CD4-positive, alpha-beta T cell treated with Interferon alpha-2 for 1 hour (primary cell): ENCODE measurements at regions not wholly inside any gene's neighbourhood (a gene's known extent, or its start where the extent isn't known, plus 50 kb on each side); places are given as distances from the start of the nearest gene placed in this dataset.

ENCODE experiments used
- DNase-seq, 2 donors: peaks; one replicate each; pipeline ENCODE4 v3.0.0-alpha.2; 2020 to 2022

GRCh38 chr1:188237573-188238348 is 1409.0 kb downstream of the PLA2G4A start:
- no peak for DNase-seq

DNA sequence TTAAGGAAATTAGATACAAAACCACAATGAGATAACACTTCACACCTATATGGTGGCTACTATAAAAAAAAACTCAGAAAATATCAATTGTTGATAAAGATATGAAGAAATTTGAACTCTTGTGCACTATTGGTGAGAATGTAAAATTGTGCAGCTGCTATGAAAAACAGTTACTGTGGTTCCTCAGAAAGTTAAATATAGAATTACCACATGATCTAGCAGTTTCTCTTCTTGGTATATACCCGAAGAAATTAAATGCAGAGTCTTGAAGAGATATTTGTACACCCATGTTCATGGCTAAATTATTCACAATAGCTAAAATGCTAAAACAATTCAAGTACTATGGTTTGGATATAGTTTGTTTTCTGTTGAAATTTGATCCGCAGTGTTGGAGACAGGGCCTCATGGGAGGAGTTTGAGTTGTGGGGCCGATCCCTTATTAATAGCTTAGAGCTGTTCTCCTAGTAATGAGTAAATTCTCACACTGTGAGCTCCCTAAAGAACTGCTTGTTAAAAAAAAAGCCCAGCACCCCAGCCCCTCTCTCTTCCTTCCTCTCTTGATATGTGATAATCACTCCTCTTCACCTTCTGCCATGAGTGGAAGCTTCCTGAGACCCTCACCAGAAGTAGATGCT is 1412.1 kb downstream of the PLA2G4A start:
- DNase-seq, result no peak

- DNase-seq, result no peak
These were observed 1412.9 kb downstream of the PLA2G4A start for GRCh38 chr1:188241629-188242028.

- no peak for DNase-seq
These were observed 1414.7 kb downstream of the PLA2G4A start for GRCh38 chr1:188243456-188243855.

DNA sequence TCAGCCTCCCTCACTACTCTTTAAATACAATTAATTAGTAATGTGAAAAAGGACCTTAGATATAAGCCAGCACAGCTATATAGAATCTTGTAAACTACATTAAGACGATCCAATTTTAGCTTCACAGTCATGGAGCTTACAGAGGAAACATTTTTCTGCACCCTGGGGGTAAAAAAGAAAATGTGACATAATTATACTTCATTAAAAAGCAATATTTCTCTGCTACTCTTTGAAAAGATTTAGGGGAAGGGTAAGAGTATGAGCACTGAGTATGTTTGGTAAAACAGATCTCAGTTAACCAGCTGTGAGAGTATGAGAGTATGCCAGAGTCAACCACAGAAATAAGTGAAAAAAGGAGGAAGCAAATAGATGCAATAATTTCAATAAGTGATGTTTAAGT is 1415.9 kb downstream of the PLA2G4A start:
- DNase-seq, result no peak

- no peak for DNase-seq
These were observed 1418.5 kb downstream of the PLA2G4A start for GRCh38 chr1:188247255-188247654.

DNA sequence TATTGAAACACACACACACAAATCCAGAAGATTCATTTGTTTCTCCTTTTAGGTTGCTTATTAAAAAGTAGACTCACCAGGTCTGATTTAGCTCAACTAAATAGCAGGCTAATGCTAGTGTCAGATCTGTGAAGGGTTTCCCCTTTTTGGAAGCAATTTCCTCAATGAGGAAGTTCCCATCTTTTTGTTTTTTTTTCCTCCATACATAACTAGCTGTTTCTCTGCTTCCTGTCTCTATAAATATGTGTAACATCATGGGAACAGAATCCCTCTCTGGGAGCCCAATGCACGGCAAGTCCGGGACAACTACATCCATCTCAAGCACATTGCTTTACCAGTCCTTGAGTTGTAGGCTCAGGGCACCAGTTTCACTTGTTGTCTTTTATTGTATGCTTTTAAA is 1421.1 kb downstream of the PLA2G4A start:
- DNase-seq, result no peak

DNA sequence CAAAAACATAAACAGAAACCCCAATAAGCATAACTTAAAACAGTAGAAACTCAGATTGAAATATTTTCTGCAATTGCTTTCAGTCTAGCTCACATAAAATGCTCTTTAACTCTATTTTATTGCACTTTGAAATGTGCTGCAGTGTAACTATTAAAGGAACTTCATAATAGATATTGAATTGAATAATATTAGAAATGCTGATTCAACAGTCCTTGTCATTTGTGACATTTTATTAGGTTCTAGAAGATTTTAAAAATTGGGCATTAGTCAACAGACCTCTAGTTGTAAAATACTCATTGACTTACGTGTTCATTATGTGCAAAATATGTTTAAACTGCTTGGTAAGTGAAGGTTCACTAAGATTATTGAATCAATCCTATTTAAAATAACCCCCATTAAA is 1422.3 kb downstream of the PLA2G4A start:
- no peak for DNase-seq

DNA sequence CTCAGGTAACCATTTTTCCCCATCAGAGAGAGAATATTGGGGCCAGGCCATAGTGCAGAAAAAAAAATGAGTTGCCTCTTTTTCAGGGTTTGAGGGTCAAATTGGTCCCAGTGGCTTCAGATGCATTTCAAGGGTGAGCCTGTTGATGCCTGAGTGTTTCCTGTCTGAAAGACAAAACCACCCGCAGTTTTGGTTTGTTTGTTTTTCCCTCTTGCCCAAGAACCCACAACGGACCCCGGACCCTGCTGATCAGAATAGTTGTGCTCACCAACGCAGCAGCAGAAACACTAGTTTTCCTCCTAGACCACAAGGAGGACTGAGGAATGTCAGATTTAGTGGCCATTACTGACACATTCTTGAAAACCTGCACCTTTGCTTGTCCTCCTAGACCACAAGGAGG is 1433.1 kb downstream of the PLA2G4A start:
- no peak for DNase-seq

DNA sequence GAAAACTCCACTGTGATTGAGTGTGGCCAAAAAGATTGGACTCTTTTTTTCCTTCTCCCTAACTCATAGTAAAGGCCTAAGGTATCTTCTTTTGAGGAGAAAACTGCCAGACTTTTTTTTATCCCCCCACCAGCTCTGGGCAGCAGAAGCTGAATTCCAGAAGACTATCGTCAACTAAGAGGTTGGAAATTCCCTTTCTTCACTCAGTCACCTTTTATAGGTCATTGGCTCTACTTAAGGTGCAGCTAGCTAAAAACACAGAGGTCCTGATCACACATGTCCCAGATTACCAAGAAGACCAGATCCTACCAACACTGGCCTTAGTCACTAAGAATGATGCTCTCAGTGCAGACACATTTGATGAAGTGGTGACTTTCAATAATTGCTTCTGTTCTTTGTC is 1441.2 kb downstream of the PLA2G4A start:
- DNase-seq, result no peak

DNA sequence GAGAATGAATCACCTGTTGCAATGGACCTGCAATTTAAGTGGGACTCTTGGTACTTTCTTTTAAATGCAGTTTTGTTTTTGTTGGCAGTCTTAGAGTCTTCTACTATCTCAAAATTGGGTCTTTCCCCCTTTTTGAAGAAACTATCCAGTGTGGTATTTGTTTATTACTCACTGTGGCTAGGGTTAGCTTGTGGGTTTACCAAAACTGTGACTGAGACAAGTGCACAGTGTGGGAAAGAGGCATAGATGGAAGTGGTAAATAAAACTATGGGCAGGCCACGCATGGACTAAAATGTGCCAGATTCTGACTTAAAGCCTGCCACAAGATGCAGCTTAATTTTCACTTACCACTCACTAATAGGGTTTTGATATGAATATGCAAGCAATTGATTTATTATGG is 1441.7 kb downstream of the PLA2G4A start:
- DNase-seq, result no peak

GRCh38 chr1:188277771-188278170 is 1449.0 kb downstream of the PLA2G4A start:
- no peak for DNase-seq

GRCh38 chr1:188281921-188282320 is 1453.2 kb downstream of the PLA2G4A start:
- DNase-seq, result no peak

- no peak for DNase-seq
These were observed 1466.4 kb downstream of the PLA2G4A start for GRCh38 chr1:188295157-188295556.

GRCh38 chr1:188302746-188303145 is 1474.0 kb downstream of the PLA2G4A start:
- DNase-seq, result no peak

DNA sequence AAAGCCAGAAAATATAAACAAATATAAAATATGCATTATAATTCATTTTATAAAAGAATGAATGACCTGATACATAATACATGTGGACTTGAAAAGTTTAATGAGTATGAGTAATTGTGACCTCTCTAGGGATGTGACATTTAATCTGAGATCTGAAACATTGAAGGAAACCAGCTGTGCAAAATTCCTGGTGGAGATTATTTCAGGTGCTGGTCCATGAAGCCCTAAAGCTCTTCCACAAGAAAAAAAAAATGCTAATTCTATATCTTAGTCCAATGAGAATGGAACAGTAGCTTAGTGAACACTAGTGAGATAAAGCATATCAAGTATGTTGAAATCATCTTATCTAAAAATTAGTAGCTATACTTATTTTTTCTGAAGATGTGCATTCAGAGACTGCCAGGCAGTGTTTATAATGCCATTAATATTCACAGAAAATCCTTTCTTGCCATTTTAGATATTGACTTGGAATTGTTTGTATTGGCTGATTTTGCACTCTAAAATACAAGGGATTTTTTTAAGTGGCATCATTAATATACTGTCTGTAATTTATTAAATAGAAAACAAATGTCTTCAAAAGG is 1485.9 kb downstream of the PLA2G4A start:
- no peak for DNase-seq

GRCh38 chr1:188317894-188318293 is 1489.1 kb downstream of the PLA2G4A start:
- no peak for DNase-seq

- DNase-seq, result no peak
These were observed 1496.5 kb downstream of the PLA2G4A start for GRCh38 chr1:188325211-188325610.

DNA sequence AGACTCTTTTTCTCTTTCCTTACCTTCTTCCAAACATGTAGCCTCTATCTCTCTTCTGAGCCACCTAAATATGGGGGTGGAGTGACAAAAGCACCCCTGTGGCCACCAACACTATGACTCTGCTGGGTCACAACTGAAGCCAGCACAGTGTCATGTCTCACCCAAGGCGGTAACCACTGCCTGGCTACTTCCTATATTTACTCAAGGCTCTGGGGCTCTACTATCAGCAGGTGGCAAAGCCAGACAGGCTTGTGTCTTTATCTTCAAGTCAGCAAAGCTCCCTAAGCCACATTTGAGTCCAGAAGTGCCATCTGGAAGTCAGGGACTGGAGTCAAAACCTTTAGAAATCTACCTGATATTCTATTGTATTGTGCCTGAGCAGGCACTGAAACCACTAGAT is 1515.2 kb downstream of the PLA2G4A start:
- no peak for DNase-seq

DNA sequence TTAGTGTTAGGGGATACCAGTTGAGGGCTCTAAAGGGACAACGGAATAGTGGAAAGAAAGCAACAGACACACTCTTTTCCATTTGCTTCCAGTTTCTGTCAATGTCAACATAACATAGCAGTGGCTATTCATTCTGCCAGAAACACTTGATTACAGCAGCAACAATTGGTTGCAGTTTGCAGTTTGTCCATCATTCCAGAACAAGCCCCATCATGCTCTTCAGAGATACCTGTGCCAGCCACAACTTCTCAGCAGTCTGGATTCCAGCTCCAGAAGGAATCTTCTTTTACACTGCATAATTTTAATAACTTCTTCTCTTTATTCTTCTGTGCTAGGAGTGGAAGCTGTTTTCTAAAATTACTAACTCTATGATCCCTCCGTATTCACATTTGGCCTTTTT is 1521.4 kb downstream of the PLA2G4A start:
- no peak for DNase-seq

GRCh38 chr1:188355082-188355481 is 1526.3 kb downstream of the PLA2G4A start:
- no peak for DNase-seq

GRCh38 chr1:188355847-188356246 is 1527.1 kb downstream of the PLA2G4A start:
- DNase-seq, result no peak

DNA sequence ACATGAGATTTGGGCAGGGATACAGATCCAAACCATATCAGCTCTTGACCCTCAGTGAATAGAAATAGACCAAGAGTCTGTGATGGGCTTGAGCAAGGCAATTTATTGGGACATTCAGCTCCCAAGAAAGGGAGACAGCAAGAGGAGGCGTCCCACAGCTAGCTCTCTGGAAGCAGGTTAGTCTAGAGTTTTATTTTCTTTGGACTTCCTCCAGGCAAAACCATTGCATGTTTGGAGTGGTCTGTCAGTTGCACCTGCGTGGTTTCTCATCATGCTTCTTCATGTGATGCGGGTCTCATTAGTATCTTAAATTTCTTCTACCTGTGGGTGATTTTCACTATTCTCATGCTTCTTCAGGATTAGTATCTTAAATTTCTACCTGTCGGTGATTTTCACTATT is 1530.6 kb downstream of the PLA2G4A start:
- no peak for DNase-seq

DNA sequence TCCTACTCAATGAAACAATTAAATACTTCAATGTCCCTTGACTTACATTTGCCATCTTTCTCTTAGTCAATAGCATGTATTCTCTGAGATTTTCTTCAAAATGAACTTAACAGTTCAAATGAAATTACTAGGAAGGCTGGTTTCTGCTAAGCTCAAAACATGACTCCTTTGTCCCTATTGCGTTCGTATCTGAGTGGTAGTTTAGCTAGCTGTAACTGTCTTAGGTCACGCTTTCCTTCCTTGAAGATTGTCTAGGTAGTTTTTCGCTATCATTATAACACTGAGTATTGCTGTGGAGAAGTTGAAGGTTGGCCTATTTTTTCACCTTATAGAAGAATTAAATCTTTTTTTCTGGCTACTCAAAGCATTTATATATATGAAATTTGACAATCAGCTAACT is 1535.2 kb downstream of the PLA2G4A start:
- DNase-seq, result no peak
